ENCODE measurements at regions not wholly inside any gene's neighbourhood (a gene's known extent, or its start where the extent isn't known, plus 50 kb on each side); places are given as distances from the start of the nearest gene placed in this dataset.

DNA sequence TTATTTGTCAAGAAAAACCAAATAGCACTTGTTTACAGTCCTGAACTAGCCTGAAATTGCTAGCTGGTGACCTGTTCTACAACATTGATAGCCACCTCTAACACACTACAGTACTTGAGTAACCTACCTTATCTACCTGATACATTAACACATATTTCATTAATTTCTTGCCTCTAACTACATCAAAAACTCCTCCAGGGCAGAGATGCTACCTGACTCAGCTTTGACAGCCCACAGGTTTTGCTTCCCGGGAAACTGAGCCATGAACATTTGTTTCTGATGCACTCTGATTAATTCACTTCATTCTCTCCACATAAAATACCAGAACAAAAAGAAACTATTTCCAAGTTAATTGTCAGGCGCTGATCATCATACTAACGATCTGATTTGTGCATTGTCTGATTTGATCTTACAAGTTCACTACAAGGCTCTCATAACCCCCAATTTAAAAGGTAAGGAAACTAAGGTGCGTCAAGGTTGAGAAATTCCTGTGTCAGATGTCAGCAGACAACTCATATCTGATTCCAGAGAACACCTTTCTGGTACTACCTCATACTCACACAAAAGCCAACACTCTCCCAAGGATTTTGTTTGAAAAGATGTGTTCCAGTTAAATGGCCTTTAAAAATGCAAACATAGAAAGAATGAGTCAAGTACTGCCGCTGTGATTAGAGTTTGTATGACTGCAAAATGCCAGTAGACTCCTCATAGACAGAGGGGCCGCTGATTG is 768.7 kb downstream of the BCL11B start:
- ChIA-PET POLR2A (no interaction called here), CTCF (no interaction called here)
- TF ChIP-seq, protein P1, sequence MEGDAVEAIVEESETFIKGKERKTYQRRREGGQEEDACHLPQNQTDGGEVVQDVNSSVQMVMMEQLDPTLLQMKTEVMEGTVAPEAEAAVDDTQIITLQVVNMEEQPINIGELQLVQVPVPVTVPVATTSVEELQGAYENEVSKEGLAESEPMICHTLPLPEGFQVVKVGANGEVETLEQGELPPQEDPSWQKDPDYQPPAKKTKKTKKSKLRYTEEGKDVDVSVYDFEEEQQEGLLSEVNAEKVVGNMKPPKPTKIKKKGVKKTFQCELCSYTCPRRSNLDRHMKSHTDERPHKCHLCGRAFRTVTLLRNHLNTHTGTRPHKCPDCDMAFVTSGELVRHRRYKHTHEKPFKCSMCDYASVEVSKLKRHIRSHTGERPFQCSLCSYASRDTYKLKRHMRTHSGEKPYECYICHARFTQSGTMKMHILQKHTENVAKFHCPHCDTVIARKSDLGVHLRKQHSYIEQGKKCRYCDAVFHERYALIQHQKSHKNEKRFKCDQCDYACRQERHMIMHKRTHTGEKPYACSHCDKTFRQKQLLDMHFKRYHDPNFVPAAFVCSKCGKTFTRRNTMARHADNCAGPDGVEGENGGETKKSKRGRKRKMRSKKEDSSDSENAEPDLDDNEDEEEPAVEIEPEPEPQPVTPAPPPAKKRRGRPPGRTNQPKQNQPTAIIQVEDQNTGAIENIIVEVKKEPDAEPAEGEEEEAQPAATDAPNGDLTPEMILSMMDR (IDR thresholded peaks at IDR 0.05; ENCODE audit: control extremely low read depth, extremely low read depth, low read depth, missing control alignments), result no peak
- DNase-seq (ENCODE audit: extremely low spot score), result no peak

DNA sequence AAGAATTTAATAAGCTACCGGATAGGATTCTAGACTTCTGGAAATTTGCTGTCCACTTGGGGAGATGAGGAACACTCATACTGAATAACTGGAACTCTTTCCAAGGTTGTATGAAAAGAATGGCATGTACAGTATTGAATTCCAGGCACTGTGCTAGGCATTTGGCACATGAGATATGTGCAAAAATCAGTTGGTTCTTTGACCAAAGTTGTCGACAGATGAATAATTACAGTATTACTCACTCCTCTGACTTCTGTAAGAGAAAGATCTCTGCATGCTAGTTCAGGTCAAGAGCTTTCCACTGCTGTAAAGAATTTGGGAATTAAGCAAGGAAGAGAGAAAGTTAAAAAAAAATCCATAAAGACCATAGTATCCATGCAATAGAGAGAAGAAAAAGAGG is 764.7 kb downstream of the BCL11B start:
- ChIA-PET CTCF (interaction anchor here (1.0 kb wide), 1 partner anchor 9 kb away, joined by 3 read pairs; no protein-coding TSS in a partner anchor), POLR2A (no interaction called here)
- DNase-seq (ENCODE audit: extremely low spot score), result no peak
- TF ChIP-seq, protein P1 (IDR thresholded peaks at IDR 0.05; ENCODE audit: control extremely low read depth, extremely low read depth, low read depth, missing control alignments), result no peak

DNA sequence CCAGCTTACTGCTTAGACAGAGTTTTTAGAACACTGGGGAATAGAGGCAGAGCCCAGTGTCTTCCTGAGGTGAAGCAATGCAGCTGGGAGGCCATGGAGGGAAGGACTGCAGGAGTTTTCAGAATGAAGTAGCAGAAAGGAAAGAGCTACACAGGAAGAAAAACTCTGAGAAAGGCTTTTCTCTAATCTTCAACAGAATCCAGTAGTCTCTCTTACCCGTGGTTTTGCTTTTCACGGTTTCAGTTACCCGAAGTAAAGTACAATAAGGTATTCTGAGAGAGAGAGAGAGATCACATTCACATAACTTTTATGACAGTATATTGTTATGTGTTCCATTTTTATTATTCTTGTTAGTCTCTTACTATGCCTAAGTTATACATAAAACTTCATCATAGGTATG is 761.6 kb downstream of the BCL11B start:
- ChIA-PET CTCF (interaction anchor here (1.1 kb wide), 1 partner anchor 32 kb away, joined by 3 read pairs; no protein-coding TSS in a partner anchor), POLR2A (no interaction called here)
- TF ChIP-seq, protein P1 (IDR thresholded peaks at IDR 0.05; ENCODE audit: control extremely low read depth, extremely low read depth, low read depth, missing control alignments), result no peak
- DNase-seq (ENCODE audit: extremely low spot score), result no peak

DNA sequence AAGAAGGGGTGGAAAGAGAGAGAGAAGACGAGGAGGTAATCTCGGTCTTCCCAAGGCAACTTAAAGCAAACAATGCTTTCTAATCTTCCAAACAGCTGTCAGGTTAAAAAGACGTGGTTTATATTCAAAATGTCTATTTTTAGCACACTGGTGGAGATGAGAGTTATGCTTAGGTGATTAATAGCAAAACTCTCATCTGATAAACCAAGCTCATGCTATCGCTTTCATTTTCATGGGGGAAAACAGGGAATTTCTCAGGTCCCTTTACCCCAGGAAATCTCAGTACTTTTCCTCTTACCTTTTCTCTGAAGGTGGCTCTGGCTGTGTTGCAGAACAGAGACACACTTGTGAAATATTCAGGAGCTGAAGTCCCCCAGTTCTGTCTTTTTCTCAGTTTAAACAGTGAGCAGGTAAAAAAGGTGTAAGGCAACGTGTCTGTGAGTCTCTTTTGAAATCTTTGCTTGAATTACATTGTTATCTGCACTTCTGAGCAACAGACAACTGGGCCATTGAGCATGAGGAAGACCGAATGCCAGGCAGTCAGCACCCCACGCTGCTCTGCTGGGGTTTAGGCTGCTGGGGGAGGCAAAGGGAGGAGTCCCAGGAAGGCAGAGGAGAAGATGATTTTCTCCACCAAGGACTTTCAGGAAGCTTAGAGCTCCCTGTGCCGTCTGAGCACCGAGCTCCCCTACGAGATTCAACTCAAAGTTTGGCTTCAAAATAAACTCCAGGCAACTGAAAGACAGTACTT is 759.3 kb downstream of the BCL11B start:
- ChIA-PET POLR2A (no interaction called here), CTCF (no interaction called here)
- DNase-seq (ENCODE audit: extremely low spot score), result no peak
- TF ChIP-seq, protein P1 (IDR thresholded peaks at IDR 0.05; ENCODE audit: control extremely low read depth, extremely low read depth, low read depth, missing control alignments), result no peak

DNA sequence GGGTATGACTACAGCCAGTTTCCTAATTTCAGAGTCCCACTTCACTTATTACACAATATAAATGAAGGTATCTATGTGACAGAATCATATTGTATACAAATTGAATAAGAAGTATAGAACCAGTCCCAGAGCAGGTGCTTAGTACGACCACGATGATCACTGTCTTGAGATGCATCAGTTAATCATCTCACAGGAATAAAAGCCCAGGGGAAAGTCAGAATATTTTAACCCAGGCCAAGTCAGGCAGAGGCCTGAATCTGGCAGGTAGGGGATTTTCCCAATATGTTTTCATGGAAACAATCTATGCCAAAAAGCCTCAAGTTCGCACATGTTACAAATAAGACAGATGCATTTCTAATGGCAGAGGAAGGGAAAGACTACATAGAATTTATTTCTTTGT is 758.4 kb downstream of the BCL11B start:
- TF ChIP-seq, protein P1 (IDR thresholded peaks at IDR 0.05; ENCODE audit: control extremely low read depth, extremely low read depth, low read depth, missing control alignments), result no peak
- DNase-seq (ENCODE audit: extremely low spot score), result no peak
- POLR2A ChIA-PET, result no interaction called here
- CTCF ChIA-PET, result no interaction called here

DNA sequence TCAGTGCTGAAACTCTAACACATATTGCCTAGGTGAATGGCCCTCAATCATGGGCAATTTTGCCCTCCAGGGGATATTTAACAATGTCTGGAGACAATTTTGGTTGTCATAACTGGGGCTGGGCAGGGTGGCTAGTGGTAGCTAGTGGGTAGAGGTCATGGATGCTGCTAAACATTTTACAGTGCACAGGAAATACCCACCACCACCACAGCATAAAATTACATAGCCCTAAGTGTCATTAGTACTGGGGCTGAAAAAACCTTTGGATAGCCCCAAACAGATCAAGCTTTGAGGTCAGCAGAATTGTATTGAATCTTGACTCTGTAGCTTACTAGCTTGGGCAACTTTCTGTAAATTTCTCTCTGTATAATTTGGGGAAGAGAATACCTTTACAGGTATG is 758.0 kb downstream of the BCL11B start:
- no peak for DNase-seq (ENCODE audit: extremely low spot score)

More for the DNA sequence above, 758.0 kb downstream of the BCL11B start:
- CTCF ChIA-PET, result no interaction called here
- TF ChIP-seq, protein P1 (IDR thresholded peaks at IDR 0.05; ENCODE audit: control extremely low read depth, extremely low read depth, low read depth, missing control alignments), result no peak
- POLR2A ChIA-PET, result no interaction called here
